ENCODE measurements at regions not wholly inside any gene's neighbourhood (a gene's known extent, or its start where the extent isn't known, plus 50 kb on each side); places are given as distances from the start of the nearest gene placed in this dataset.

GRCh38 chr5:58261605-58262004, 198.3 kb downstream of the PLK2 start:
- H3K4me1 ChIP-seq (ENCODE audit: control insufficient read depth, insufficient read depth, low read length), result no peaks in the 10 kb centered on the region
- no peak overlapping the region for H3K4me3 ChIP-seq (ENCODE audit: low read length)

GRCh38 chr5:58260243-58260642, 199.6 kb downstream of the PLK2 start:
- Histone ChIP-seq H3K27ac (ENCODE audit: low read depth, low read length) (no peak overlapping the region), H3K36me3 (ENCODE audit: control insufficient read depth, insufficient read depth, low read length) (no peaks in the 10 kb centered on the region), H3K9ac (ENCODE audit: low read length) (no peak overlapping the region), H3K4me1 (ENCODE audit: control insufficient read depth, insufficient read depth, low read length) (no peaks in the 10 kb centered on the region), H3K27me3 (ENCODE audit: control insufficient read depth, insufficient read depth, low read length) (no peaks in the 10 kb centered on the region), H3K4me3 (ENCODE audit: low read length) (no peak overlapping the region)

More at GRCh38 chr5:58261605-58262004, 198.3 kb downstream of the PLK2 start:
- H3K36me3 ChIP-seq (ENCODE audit: control insufficient read depth, insufficient read depth, low read length), result no peaks in the 10 kb centered on the region
- H3K27ac ChIP-seq (ENCODE audit: low read depth, low read length), result no peak overlapping the region
- H3K27me3 ChIP-seq (ENCODE audit: control insufficient read depth, insufficient read depth, low read length), result no peaks in the 10 kb centered on the region
- H3K9ac ChIP-seq (ENCODE audit: low read length), result no peak overlapping the region

- no peaks in the 10 kb centered on the region for H3K36me3 ChIP-seq (ENCODE audit: control insufficient read depth, insufficient read depth, low read length)
- H3K27me3 ChIP-seq (ENCODE audit: control insufficient read depth, insufficient read depth, low read length), result no peaks in the 10 kb centered on the region
- no peaks in the 10 kb centered on the region for H3K4me1 ChIP-seq (ENCODE audit: control insufficient read depth, insufficient read depth, low read length)
- H3K4me3 ChIP-seq (ENCODE audit: low read length), result no peak overlapping the region
- no peak overlapping the region for H3K9ac ChIP-seq (ENCODE audit: low read length)
- H3K27ac ChIP-seq (ENCODE audit: low read depth, low read length), result no peak overlapping the region
These were observed 200.2 kb downstream of the PLK2 start for GRCh38 chr5:58259685-58260152.

- no peaks in the 10 kb centered on the region for H3K27me3 ChIP-seq (ENCODE audit: control insufficient read depth, insufficient read depth, low read length)
- H3K4me3 ChIP-seq (ENCODE audit: low read length), result no peak overlapping the region
- H3K4me1 ChIP-seq (ENCODE audit: control insufficient read depth, insufficient read depth, low read length), result no peaks in the 10 kb centered on the region
- no peaks in the 10 kb centered on the region for H3K36me3 ChIP-seq (ENCODE audit: control insufficient read depth, insufficient read depth, low read length)
- H3K27ac ChIP-seq (ENCODE audit: low read depth, low read length), result no peak overlapping the region
- H3K9ac ChIP-seq (ENCODE audit: low read length), result no peak overlapping the region
These were observed 200.8 kb downstream of the PLK2 start for GRCh38 chr5:58258984-58259684.

GRCh38 chr5:58255970-58256369, 203.9 kb downstream of the PLK2 start:
- Histone ChIP-seq H3K9ac (ENCODE audit: low read length) (no peak overlapping the region), H3K4me3 (ENCODE audit: low read length) (no peak overlapping the region), H3K27me3 (ENCODE audit: control insufficient read depth, insufficient read depth, low read length) (no peaks in the 10 kb centered on the region), H3K36me3 (ENCODE audit: control insufficient read depth, insufficient read depth, low read length) (no peaks in the 10 kb centered on the region), H3K27ac (ENCODE audit: low read depth, low read length) (no peak overlapping the region), H3K4me1 (ENCODE audit: control insufficient read depth, insufficient read depth, low read length) (no peaks in the 10 kb centered on the region)

- Histone ChIP-seq H3K4me1 (ENCODE audit: control insufficient read depth, insufficient read depth, low read length) (no peaks in the 10 kb centered on the region), H3K27me3 (ENCODE audit: control insufficient read depth, insufficient read depth, low read length) (no peaks in the 10 kb centered on the region), H3K36me3 (ENCODE audit: control insufficient read depth, insufficient read depth, low read length) (no peaks in the 10 kb centered on the region), H3K9ac (ENCODE audit: low read length) (no peak overlapping the region), H3K27ac (ENCODE audit: low read depth, low read length) (no peak overlapping the region), H3K4me3 (ENCODE audit: low read length) (no peak overlapping the region)
These were observed 204.5 kb downstream of the PLK2 start for GRCh38 chr5:58255386-58255785.

GRCh38 chr5:58248221-58248620, 211.7 kb downstream of the PLK2 start:
- Histone ChIP-seq H3K27ac (ENCODE audit: low read depth, low read length) (no peak overlapping the region), H3K36me3 (ENCODE audit: control insufficient read depth, insufficient read depth, low read length) (no peaks in the 10 kb centered on the region), H3K4me3 (ENCODE audit: low read length) (no peak overlapping the region), H3K4me1 (ENCODE audit: control insufficient read depth, insufficient read depth, low read length) (no peaks in the 10 kb centered on the region), H3K27me3 (ENCODE audit: control insufficient read depth, insufficient read depth, low read length) (no peaks in the 10 kb centered on the region), H3K9ac (ENCODE audit: low read length) (no peak overlapping the region)

GRCh38 chr5:58246461-58246944, 213.4 kb downstream of the PLK2 start:
- Histone ChIP-seq H3K36me3 (ENCODE audit: control insufficient read depth, insufficient read depth, low read length) (no peaks in the 10 kb centered on the region), H3K9ac (ENCODE audit: low read length) (no peak overlapping the region), H3K27me3 (ENCODE audit: control insufficient read depth, insufficient read depth, low read length) (no peaks in the 10 kb centered on the region), H3K4me3 (ENCODE audit: low read length) (no peak overlapping the region), H3K4me1 (ENCODE audit: control insufficient read depth, insufficient read depth, low read length) (no peaks in the 10 kb centered on the region), H3K27ac (ENCODE audit: low read depth, low read length) (no peak overlapping the region)

GRCh38 chr5:58245476-58245840, 214.4 kb downstream of the PLK2 start:
- Histone ChIP-seq H3K36me3 (ENCODE audit: control insufficient read depth, insufficient read depth, low read length) (no peaks in the 10 kb centered on the region), H3K4me1 (ENCODE audit: control insufficient read depth, insufficient read depth, low read length) (no peaks in the 10 kb centered on the region), H3K27me3 (ENCODE audit: control insufficient read depth, insufficient read depth, low read length) (no peaks in the 10 kb centered on the region), H3K9ac (ENCODE audit: low read length) (no peak overlapping the region), H3K27ac (ENCODE audit: low read depth, low read length) (no peak overlapping the region), H3K4me3 (ENCODE audit: low read length) (no peak overlapping the region)

GRCh38 chr5:58244819-58245475, 214.9 kb downstream of the PLK2 start:
- Histone ChIP-seq H3K4me3 (ENCODE audit: low read length) (no peak overlapping the region), H3K4me1 (ENCODE audit: control insufficient read depth, insufficient read depth, low read length) (no peaks in the 10 kb centered on the region), H3K27ac (ENCODE audit: low read depth, low read length) (no peak overlapping the region), H3K36me3 (ENCODE audit: control insufficient read depth, insufficient read depth, low read length) (no peaks in the 10 kb centered on the region), H3K9ac (ENCODE audit: low read length) (no peak overlapping the region), H3K27me3 (ENCODE audit: control insufficient read depth, insufficient read depth, low read length) (no peaks in the 10 kb centered on the region)

- Histone ChIP-seq H3K4me3 (ENCODE audit: low read length) (no peak overlapping the region), H3K9ac (ENCODE audit: low read length) (no peak overlapping the region), H3K4me1 (ENCODE audit: control insufficient read depth, insufficient read depth, low read length) (no peaks in the 10 kb centered on the region), H3K36me3 (ENCODE audit: control insufficient read depth, insufficient read depth, low read length) (no peaks in the 10 kb centered on the region), H3K27me3 (ENCODE audit: control insufficient read depth, insufficient read depth, low read length) (no peaks in the 10 kb centered on the region), H3K27ac (ENCODE audit: low read depth, low read length) (no peak overlapping the region)
These were observed 218.5 kb downstream of the PLK2 start for GRCh38 chr5:58241389-58241788.

GRCh38 chr5:58240322-58240721, 219.6 kb downstream of the PLK2 start:
- H3K27ac ChIP-seq (ENCODE audit: low read depth, low read length), result no peak overlapping the region
- H3K27me3 ChIP-seq (ENCODE audit: control insufficient read depth, insufficient read depth, low read length), result no peaks in the 10 kb centered on the region
- H3K4me3 ChIP-seq (ENCODE audit: low read length), result no peak overlapping the region
- no peaks in the 10 kb centered on the region for H3K4me1 ChIP-seq (ENCODE audit: control insufficient read depth, insufficient read depth, low read length)
- no peak overlapping the region for H3K9ac ChIP-seq (ENCODE audit: low read length)
- no peaks in the 10 kb centered on the region for H3K36me3 ChIP-seq (ENCODE audit: control insufficient read depth, insufficient read depth, low read length)

- H3K36me3 ChIP-seq (ENCODE audit: control insufficient read depth, insufficient read depth, low read length), result no peaks in the 10 kb centered on the region
- H3K4me1 ChIP-seq (ENCODE audit: control insufficient read depth, insufficient read depth, low read length), result no peaks in the 10 kb centered on the region
- no peak overlapping the region for H3K9ac ChIP-seq (ENCODE audit: low read length)
- H3K27ac ChIP-seq (ENCODE audit: low read depth, low read length), result no peak overlapping the region
- H3K4me3 ChIP-seq (ENCODE audit: low read length), result no peak overlapping the region
- H3K27me3 ChIP-seq (ENCODE audit: control insufficient read depth, insufficient read depth, low read length), result no peaks in the 10 kb centered on the region
These were observed 220.2 kb downstream of the PLK2 start for GRCh38 chr5:58239731-58240130.
